D721Med (cell line): ENCODE measurements at regions not wholly inside any gene's neighbourhood (a gene's known extent, or its start where the extent isn't known, plus 50 kb on each side); places are given as distances from the start of the nearest gene placed in this dataset.

ENCODE experiments used
- DNase-seq: peaks from one replicate; pipeline ENCODE4 v3.0.0; 2011; ENCODE audit warnings: low spot score; ENCODE audit not compliant: insufficient read length
- FAIRE-seq: peaks from 2 replicates; lab custom pipeline; 2011; peaks lifted over from hg19 to GRCh38; lab: Jason Lieb, UNC
- CTCF ChIP-seq: IDR thresholded peaks from 2 replicates; pipeline ENCODE4 v1.5.1; 2012; ENCODE audit warnings: mild to moderate bottlenecking, control low read depth; ENCODE audit not compliant: insufficient read depth; ENCODE audit errors: missing control alignments

GRCh38 chr11:70857894-70858293 lies 394.5 kb downstream of the SHANK2 start:
- FAIRE-seq, result no peak
- TF ChIP-seq CTCF, result no peak
- DNase-seq, result no peak

GRCh38 chr11:70859180-70859579 lies 393.2 kb downstream of the SHANK2 start:
- DNase-seq (no peak), FAIRE-seq (no peak)
- TF ChIP-seq CTCF, result no peak

GRCh38 chr11:70860888-70861287 lies 391.5 kb downstream of the SHANK2 start:
- no peak for FAIRE-seq
- TF ChIP-seq CTCF, result no peak
- no peak for DNase-seq

GRCh38 chr11:70861559-70861958 lies 390.8 kb downstream of the SHANK2 start:
- DNase-seq (no peak), FAIRE-seq (no peak)
- TF ChIP-seq CTCF, result no peak

- TF ChIP-seq CTCF, result no peak
- no peak for DNase-seq
- no peak for FAIRE-seq
These were observed 390.3 kb downstream of the SHANK2 start for GRCh38 chr11:70862093-70862492.

- no peak for TF ChIP-seq CTCF
- FAIRE-seq, result no peak
- no peak for DNase-seq
These were observed 389.2 kb downstream of the SHANK2 start for GRCh38 chr11:70863186-70863585.

GRCh38 chr11:70863993-70864392 lies 388.4 kb downstream of the SHANK2 start:
- FAIRE-seq, result no peak
- TF ChIP-seq CTCF, result no peak
- DNase-seq, result no peak
